ENCODE measurements at regions not wholly inside any gene's neighbourhood (a gene's known extent, or its start where the extent isn't known, plus 50 kb on each side); places are given as distances from the start of the nearest gene placed in this dataset.

- peaks cover 12% of the 10 kb centered on the region for H3K4me1 ChIP-seq (ENCODE audit: control insufficient read depth, insufficient read depth, low read length)
- H3K27ac ChIP-seq (ENCODE audit: low read length), result no peak overlapping the region
- DNase-seq, result no peak
- H3K27me3 ChIP-seq (ENCODE audit: control insufficient read depth, insufficient read depth, low read length), result no peaks in the 10 kb centered on the region
- 73% methylated on average over 1 of the region's 1 CpG for WGBS (ENCODE audit: insufficient coverage)
- no peaks in the 10 kb centered on the region for H3K9me3 ChIP-seq (replicated peaks; ENCODE audit: control insufficient read depth, low read depth, low read length)
- no peaks in the 10 kb centered on the region for H3K36me3 ChIP-seq (ENCODE audit: control insufficient read depth, insufficient read depth, low read length)
- no peak overlapping the region for H3K4me3 ChIP-seq (ENCODE audit: low read length)
Observed at GRCh38 chr5:124285733-124286132, 460.7 kb downstream of the ZNF608 start.

GRCh38 chr5:124285071-124285470 is 461.4 kb downstream of the ZNF608 start:
- WGBS (ENCODE audit: insufficient coverage), result 80% methylated on average over 4 of the region's 4 CpGs
- peaks cover 12% of the 10 kb centered on the region for H3K4me1 ChIP-seq (ENCODE audit: control insufficient read depth, insufficient read depth, low read length)
- H3K36me3 ChIP-seq (ENCODE audit: control insufficient read depth, insufficient read depth, low read length), result no peaks in the 10 kb centered on the region
- no peak overlapping the region for H3K27ac ChIP-seq (ENCODE audit: low read length)
- H3K9me3 ChIP-seq (replicated peaks; ENCODE audit: control insufficient read depth, low read depth, low read length), result no peaks in the 10 kb centered on the region
- no peaks in the 10 kb centered on the region for H3K27me3 ChIP-seq (ENCODE audit: control insufficient read depth, insufficient read depth, low read length)
- DNase-seq, result no peak
- H3K4me3 ChIP-seq (ENCODE audit: low read length), result no peak overlapping the region

- WGBS (ENCODE audit: insufficient coverage), result 20% methylated on average over 1 of the region's 2 CpGs
- DNase-seq, result peak; percentile 66
- Histone ChIP-seq H3K4me3 (ENCODE audit: low read length) (no peak overlapping the region), H3K4me1 (ENCODE audit: control insufficient read depth, insufficient read depth, low read length) (no peaks in the 10 kb centered on the region), H3K27me3 (ENCODE audit: control insufficient read depth, insufficient read depth, low read length) (no peaks in the 10 kb centered on the region), H3K27ac (ENCODE audit: low read length) (no peak overlapping the region), H3K9me3 (replicated peaks; ENCODE audit: control insufficient read depth, low read depth, low read length) (no peaks in the 10 kb centered on the region), H3K36me3 (ENCODE audit: control insufficient read depth, insufficient read depth, low read length) (no peaks in the 10 kb centered on the region)
Observed at GRCh38 chr5:124283031-124283430, 463.4 kb downstream of the ZNF608 start.

GRCh38 chr5:124280079-124280478 is 466.4 kb downstream of the ZNF608 start:
- H3K27ac ChIP-seq (ENCODE audit: low read length), result no peak overlapping the region
- 40% methylated on average over 1 of the region's 4 CpGs for WGBS (ENCODE audit: insufficient coverage)

GRCh38 chr5:124279146-124279876 is 467.1 kb downstream of the ZNF608 start:
- DNase-seq, result no peak
- no peak overlapping the region for H3K27ac ChIP-seq (ENCODE audit: low read length)
- no peaks in the 10 kb centered on the region for H3K9me3 ChIP-seq (replicated peaks; ENCODE audit: control insufficient read depth, low read depth, low read length)
- no peaks in the 10 kb centered on the region for H3K36me3 ChIP-seq (ENCODE audit: control insufficient read depth, insufficient read depth, low read length)
- no peak overlapping the region for H3K4me3 ChIP-seq (ENCODE audit: low read length)
- H3K4me1 ChIP-seq (ENCODE audit: control insufficient read depth, insufficient read depth, low read length), result no peaks in the 10 kb centered on the region
- no peaks in the 10 kb centered on the region for H3K27me3 ChIP-seq (ENCODE audit: control insufficient read depth, insufficient read depth, low read length)
- no CpG with 5 or more reads among the region's 3 CpGs for WGBS (ENCODE audit: insufficient coverage)

More at GRCh38 chr5:124280079-124280478, 466.4 kb downstream of the ZNF608 start:
- Histone ChIP-seq H3K36me3 (ENCODE audit: control insufficient read depth, insufficient read depth, low read length) (no peaks in the 10 kb centered on the region), H3K27me3 (ENCODE audit: control insufficient read depth, insufficient read depth, low read length) (no peaks in the 10 kb centered on the region), H3K4me1 (ENCODE audit: control insufficient read depth, insufficient read depth, low read length) (no peaks in the 10 kb centered on the region), H3K4me3 (ENCODE audit: low read length) (no peak overlapping the region), H3K9me3 (replicated peaks; ENCODE audit: control insufficient read depth, low read depth, low read length) (no peaks in the 10 kb centered on the region)
- no peak for DNase-seq

- H3K4me3 ChIP-seq (ENCODE audit: low read length), result no peak overlapping the region
- H3K27me3 ChIP-seq (ENCODE audit: control insufficient read depth, insufficient read depth, low read length), result no peaks in the 10 kb centered on the region
- H3K4me1 ChIP-seq (ENCODE audit: control insufficient read depth, insufficient read depth, low read length), result no peaks in the 10 kb centered on the region
- H3K9me3 ChIP-seq (replicated peaks; ENCODE audit: control insufficient read depth, low read depth, low read length), result no peaks in the 10 kb centered on the region
- WGBS (ENCODE audit: insufficient coverage), result no CpG with 5 or more reads among the region's 3 CpGs
- no peaks in the 10 kb centered on the region for H3K36me3 ChIP-seq (ENCODE audit: control insufficient read depth, insufficient read depth, low read length)
- no peak overlapping the region for H3K27ac ChIP-seq (ENCODE audit: low read length)
- DNase-seq, result no peak
Observed at GRCh38 chr5:124278636-124279035, 467.8 kb downstream of the ZNF608 start.

- Histone ChIP-seq H3K9me3 (replicated peaks; ENCODE audit: control insufficient read depth, low read depth, low read length) (no peaks in the 10 kb centered on the region), H3K36me3 (ENCODE audit: control insufficient read depth, insufficient read depth, low read length) (no peaks in the 10 kb centered on the region), H3K27me3 (ENCODE audit: control insufficient read depth, insufficient read depth, low read length) (no peaks in the 10 kb centered on the region), H3K4me1 (ENCODE audit: control insufficient read depth, insufficient read depth, low read length) (no peaks in the 10 kb centered on the region), H3K4me3 (ENCODE audit: low read length) (no peak overlapping the region), H3K27ac (ENCODE audit: low read length) (no peak overlapping the region)
- no peak for DNase-seq
- WGBS (ENCODE audit: insufficient coverage), result 65% methylated on average over 3 of the region's 7 CpGs
Observed at GRCh38 chr5:124277767-124278545, 468.5 kb downstream of the ZNF608 start.

GRCh38 chr5:124276166-124276565 is 470.3 kb downstream of the ZNF608 start:
- Histone ChIP-seq H3K4me1 (ENCODE audit: control insufficient read depth, insufficient read depth, low read length) (no peaks in the 10 kb centered on the region), H3K27me3 (ENCODE audit: control insufficient read depth, insufficient read depth, low read length) (no peaks in the 10 kb centered on the region), H3K4me3 (ENCODE audit: low read length) (no peak overlapping the region), H3K27ac (ENCODE audit: low read length) (no peak overlapping the region), H3K36me3 (ENCODE audit: control insufficient read depth, insufficient read depth, low read length) (no peaks in the 10 kb centered on the region), H3K9me3 (replicated peaks; ENCODE audit: control insufficient read depth, low read depth, low read length) (no peaks in the 10 kb centered on the region)
- no peak for DNase-seq
- no CpG with 5 or more reads among the region's 3 CpGs for WGBS (ENCODE audit: insufficient coverage)

GRCh38 chr5:124274949-124275348 is 471.5 kb downstream of the ZNF608 start:
- no peaks in the 10 kb centered on the region for H3K9me3 ChIP-seq (replicated peaks; ENCODE audit: control insufficient read depth, low read depth, low read length)

GRCh38 chr5:124264499-124264898 is 481.9 kb downstream of the ZNF608 start:
- no peaks in the 10 kb centered on the region for H3K9me3 ChIP-seq (replicated peaks; ENCODE audit: control insufficient read depth, low read depth, low read length)
- H3K4me3 ChIP-seq (ENCODE audit: low read length), result no peak overlapping the region
- peaks cover 22% of the 10 kb centered on the region for H3K4me1 ChIP-seq (ENCODE audit: control insufficient read depth, insufficient read depth, low read length)
- H3K27ac ChIP-seq (ENCODE audit: low read length), result no peak overlapping the region
- no peak for DNase-seq
- WGBS (ENCODE audit: insufficient coverage), result 78% methylated on average over 1 of the region's 2 CpGs
- no peaks in the 10 kb centered on the region for H3K27me3 ChIP-seq (ENCODE audit: control insufficient read depth, insufficient read depth, low read length)
- no peaks in the 10 kb centered on the region for H3K36me3 ChIP-seq (ENCODE audit: control insufficient read depth, insufficient read depth, low read length)

More at GRCh38 chr5:124274949-124275348, 471.5 kb downstream of the ZNF608 start:
- Histone ChIP-seq H3K4me1 (ENCODE audit: control insufficient read depth, insufficient read depth, low read length) (no peaks in the 10 kb centered on the region), H3K27me3 (ENCODE audit: control insufficient read depth, insufficient read depth, low read length) (no peaks in the 10 kb centered on the region), H3K4me3 (ENCODE audit: low read length) (no peak overlapping the region), H3K27ac (ENCODE audit: low read length) (no peak overlapping the region), H3K36me3 (ENCODE audit: control insufficient read depth, insufficient read depth, low read length) (no peaks in the 10 kb centered on the region)
- DNase-seq, result no peak
- no CpG with 5 or more reads among the region's 2 CpGs for WGBS (ENCODE audit: insufficient coverage)

All from muscle of leg (tissue), 3 donors.